Mesendoderm (in vitro differentiated cells): ENCODE measurements at regions not wholly inside any gene's neighbourhood (a gene's known extent, or its start where the extent isn't known, plus 50 kb on each side); places are given as distances from the start of the nearest gene placed in this dataset.
A peak's percentile ranks its signal among the peaks of the same experiment; 100 is the strongest.

Source experiments
- DNase-seq: peaks from one replicate; pipeline ENCODE4 v3.0.0; 2013
- H2AK5ac ChIP-seq: 2 replicates; pipeline ENCODE4 v1.6.1; 2013; ENCODE audit warnings: low read length, inconsistent platforms
- H2BK120ac ChIP-seq: 2 replicates; pipeline ENCODE4 v1.6.1; 2013; ENCODE audit warnings: low read depth, mild to moderate bottlenecking, low read length, moderate library complexity, mixed read lengths
- H2BK15ac ChIP-seq: replicated peaks from 2 replicates; pipeline ENCODE4 v1.6.1; 2013; ENCODE audit warnings: low read depth, mild to moderate bottlenecking, moderate library complexity
- H2BK5ac ChIP-seq: 2 replicates; pipeline ENCODE4 v1.6.1; 2013; ENCODE audit warnings: low read length, inconsistent platforms
- H3K18ac ChIP-seq: 2 replicates; pipeline ENCODE4 v1.6.1; 2013; ENCODE audit warnings: mild to moderate bottlenecking, low read length, mixed read lengths
- H3K23ac ChIP-seq: one replicate; pipeline ENCODE4 v1.6.1; 2013; ENCODE audit warnings: low read length
- H3K27ac ChIP-seq: 2 replicates; pipeline ENCODE4 v1.5.1; 2013; ENCODE audit warnings: low read depth, mild to moderate bottlenecking, inconsistent platforms, low read length, moderate library complexity
- H3K27me3 ChIP-seq: 2 replicates; pipeline ENCODE4 v1.6.1; 2013; ENCODE audit warnings: low read length, control low read depth, mild to moderate bottlenecking, inconsistent platforms; ENCODE audit not compliant: insufficient read depth, poor library complexity
- H3K36me3 ChIP-seq: 2 replicates; pipeline ENCODE4 v1.6.1; 2013; ENCODE audit warnings: low read length, inconsistent platforms; ENCODE audit not compliant: control insufficient read depth, insufficient read depth
- H3K4ac ChIP-seq: one replicate; pipeline ENCODE4 v1.6.1; 2013; ENCODE audit warnings: low read depth, mild to moderate bottlenecking, low read length, moderate library complexity
- H3K4me1 ChIP-seq: 2 replicates; pipeline ENCODE4 v1.6.1; 2013; ENCODE audit warnings: low read depth, low read length, inconsistent platforms; ENCODE audit not compliant: control insufficient read depth
- H3K4me2 ChIP-seq: 2 replicates; pipeline ENCODE4 v1.6.1; 2013; ENCODE audit warnings: low read length
- H3K4me3 ChIP-seq: 2 replicates; pipeline ENCODE4 v1.5.1; 2013; ENCODE audit warnings: mild to moderate bottlenecking, low read length
- H3K56ac ChIP-seq: one replicate; pipeline ENCODE4 v1.6.1; 2013; ENCODE audit warnings: low read length
- H3K79me1 ChIP-seq: 2 replicates; pipeline ENCODE4 v1.6.1; 2013; ENCODE audit warnings: low read length, inconsistent platforms
- H3K79me2 ChIP-seq: 2 replicates; pipeline ENCODE4 v1.6.1; 2013; ENCODE audit warnings: mild to moderate bottlenecking, low read length; ENCODE audit not compliant: control insufficient read depth, insufficient read depth
- H3K9ac ChIP-seq: 2 replicates; pipeline ENCODE4 v1.6.1; 2013; ENCODE audit warnings: low read length, inconsistent platforms
- H4K5ac ChIP-seq: one replicate; pipeline ENCODE4 v1.6.1; 2013; ENCODE audit warnings: low read length
- H4K8ac ChIP-seq: one replicate; pipeline ENCODE4 v1.6.1; 2013; ENCODE audit warnings: low read depth, mild to moderate bottlenecking, control low read depth, low read length, moderate library complexity
- WGBS: extraction: QIAGEN DNeasy Blood & Tissue Kit; methylation state at CpG from one replicate; pipeline ENCODE4 v1.1.7; 2013; ENCODE audit warnings: low lambda C conversion rate, missing lambda C conversion rate; ENCODE audit not compliant: insufficient coverage; ENCODE audit errors: extremely low coverage; 5-methylcytosine and 5-hydroxymethylcytosine counted together

- Histone ChIP-seq H3K4me1 (no peaks in the 10 kb centered on the region), H3K4me3 (no peak overlapping the region), H3K9ac (no peak overlapping the region), H3K36me3 (no peaks in the 10 kb centered on the region), H2BK5ac (no peak overlapping the region), H2BK120ac (no peak overlapping the region), H4K8ac (no peak overlapping the region), H3K18ac (no peak overlapping the region), H3K27me3 (no peaks in the 10 kb centered on the region), H4K5ac (no peak overlapping the region), H3K27ac (no peak overlapping the region), H3K23ac (no peak overlapping the region), H3K56ac (no peak overlapping the region), H2BK15ac (no peak overlapping the region), H2AK5ac (no peak overlapping the region), H3K4ac (no peak overlapping the region), H3K79me2 (no peaks in the 10 kb centered on the region), H3K79me1 (no peaks in the 10 kb centered on the region), H3K4me2 (no peak overlapping the region)
- WGBS: 100% methylated on average over 2 of the region's 3 CpGs
- DNase-seq: no peak
Observed at GRCh38 chr4:30495651-30496310, 224.4 kb upstream of the PCDH7 start.

DNA sequence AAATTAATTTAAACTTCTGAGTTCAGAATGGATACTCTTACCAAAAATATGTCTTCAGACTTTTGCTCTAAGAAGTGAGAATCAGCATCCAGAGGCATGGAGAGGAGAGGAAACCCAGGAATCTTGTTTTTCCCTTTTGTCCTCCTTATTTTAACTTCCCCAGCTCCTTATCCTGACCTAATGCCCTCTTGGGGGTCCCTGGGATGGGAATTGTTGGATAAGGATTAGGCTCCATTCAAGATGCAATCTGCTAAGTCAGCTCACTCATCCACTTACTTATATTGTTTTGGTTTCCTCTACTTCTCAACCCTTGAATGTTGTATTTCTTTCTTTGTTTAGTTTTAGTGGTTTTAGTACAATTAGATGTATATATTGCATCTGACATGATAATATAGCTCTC is 208.4 kb upstream of the PCDH7 start:
- H3K36me3 ChIP-seq: no peaks in the 10 kb centered on the region
- H3K27ac ChIP-seq: no peak overlapping the region
- H3K18ac ChIP-seq: no peak overlapping the region
- H4K5ac ChIP-seq: no peak overlapping the region
- no peak overlapping the region for H2BK15ac ChIP-seq
- H3K4ac ChIP-seq: no peak overlapping the region
- no peaks in the 10 kb centered on the region for H3K4me1 ChIP-seq
- H3K23ac ChIP-seq: no peak overlapping the region
- no peak overlapping the region for H2BK5ac ChIP-seq
- H3K9ac ChIP-seq: no peak overlapping the region
- no peaks in the 10 kb centered on the region for H3K79me2 ChIP-seq
- H3K4me2 ChIP-seq: no peak overlapping the region
- no peak overlapping the region for H4K8ac ChIP-seq
- H3K79me1 ChIP-seq: no peaks in the 10 kb centered on the region
- H3K4me3 ChIP-seq: no peak overlapping the region
- no peaks in the 10 kb centered on the region for H3K27me3 ChIP-seq
- DNase-seq: peak; percentile 69
- H2BK120ac ChIP-seq: no peak overlapping the region
- no peak overlapping the region for H2AK5ac ChIP-seq
- H3K56ac ChIP-seq: no peak overlapping the region

DNA sequence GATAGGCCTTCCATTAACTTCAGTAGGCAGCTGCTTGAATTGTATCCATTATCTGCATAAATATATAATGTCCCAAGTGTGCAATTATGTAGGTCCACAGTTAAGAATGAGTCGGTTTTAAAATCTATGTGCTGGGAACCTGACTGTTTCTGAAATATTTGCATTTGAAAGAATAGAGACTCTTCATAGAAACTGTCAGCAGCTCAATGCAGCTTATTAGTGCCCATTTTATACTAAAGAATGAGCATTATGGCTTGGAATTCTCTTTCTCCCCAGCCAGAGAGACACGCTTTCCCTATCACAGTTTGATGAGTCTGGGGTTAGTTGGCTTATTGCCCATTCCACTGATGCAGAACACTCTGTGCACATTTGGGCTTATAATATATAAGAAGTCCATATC is 202.0 kb upstream of the PCDH7 start:
- Histone ChIP-seq H3K4ac (no peak overlapping the region), H2BK5ac (no peak overlapping the region), H3K4me2 (no peak overlapping the region), H4K5ac (no peak overlapping the region), H3K18ac (no peak overlapping the region), H3K27ac (no peak overlapping the region), H3K56ac (no peak overlapping the region), H3K4me3 (no peak overlapping the region), H3K79me2 (no peaks in the 10 kb centered on the region), H3K79me1 (no peaks in the 10 kb centered on the region), H3K23ac (no peak overlapping the region), H2AK5ac (no peak overlapping the region), H3K36me3 (no peaks in the 10 kb centered on the region), H4K8ac (no peak overlapping the region), H2BK120ac (no peak overlapping the region), H3K27me3 (no peaks in the 10 kb centered on the region), H2BK15ac (no peak overlapping the region), H3K4me1 (no peaks in the 10 kb centered on the region), H3K9ac (no peak overlapping the region)
- no CpG with 5 or more reads among the region's 2 CpGs for WGBS
- DNase-seq: no peak

DNA sequence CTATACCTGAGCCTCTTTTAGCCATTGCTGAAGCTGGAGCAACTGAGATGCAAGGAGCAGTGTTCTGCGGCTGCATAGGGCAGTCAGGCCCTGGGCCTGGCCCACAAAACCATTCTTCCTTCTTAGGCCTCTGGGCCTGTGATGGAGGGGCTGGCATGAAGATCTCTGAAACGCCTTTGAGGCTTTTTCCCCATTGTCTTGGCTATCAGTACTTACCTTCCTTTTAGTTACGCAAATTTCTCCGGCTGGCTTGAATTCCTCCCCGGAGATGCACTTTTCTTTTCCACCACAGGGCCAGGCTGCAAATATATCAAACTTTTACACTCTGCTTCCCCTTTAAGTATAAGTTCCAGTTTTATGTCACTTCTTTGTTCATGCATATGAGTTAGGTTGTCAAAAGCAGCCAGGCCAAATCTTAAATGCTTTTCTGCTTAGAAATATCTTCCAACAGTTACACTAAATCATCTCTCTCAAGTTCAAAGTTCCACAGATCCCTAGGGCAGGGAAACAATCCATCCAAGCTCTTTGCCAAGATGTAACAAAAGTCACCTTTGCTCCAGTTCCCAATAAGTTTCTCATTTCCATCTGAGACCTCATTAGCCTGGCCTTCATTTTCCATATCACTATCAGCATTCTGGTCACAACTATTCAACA is 194.4 kb upstream of the PCDH7 start:
- Histone ChIP-seq H3K79me1 (no peaks in the 10 kb centered on the region), H3K4ac (no peak overlapping the region), H3K4me2 (no peak overlapping the region), H2BK15ac (no peak overlapping the region), H3K27ac (no peak overlapping the region), H4K8ac (no peak overlapping the region), H3K36me3 (no peaks in the 10 kb centered on the region), H3K56ac (no peak overlapping the region), H2BK5ac (no peak overlapping the region), H2BK120ac (no peak overlapping the region), H3K23ac (no peak overlapping the region), H4K5ac (no peak overlapping the region), H2AK5ac (no peak overlapping the region), H3K18ac (no peak overlapping the region), H3K4me3 (no peak overlapping the region), H3K27me3 (no peaks in the 10 kb centered on the region), H3K4me1 (no peaks in the 10 kb centered on the region), H3K79me2 (no peaks in the 10 kb centered on the region), H3K9ac (no peak overlapping the region)
- no peak for DNase-seq
- no CpG with 5 or more reads among the region's 5 CpGs for WGBS

GRCh38 chr4:30535255-30535654 is 184.9 kb upstream of the PCDH7 start:
- no peaks in the 10 kb centered on the region for H3K4me1 ChIP-seq
- no CpG with 5 or more reads among the region's 3 CpGs for WGBS
- H2BK120ac ChIP-seq: no peak overlapping the region
- H3K4ac ChIP-seq: no peak overlapping the region
- H3K4me3 ChIP-seq: no peak overlapping the region
- no peak overlapping the region for H3K4me2 ChIP-seq
- no peak overlapping the region for H2AK5ac ChIP-seq
- no peak overlapping the region for H4K5ac ChIP-seq
- H3K9ac ChIP-seq: no peak overlapping the region
- no peak overlapping the region for H2BK5ac ChIP-seq
- no peaks in the 10 kb centered on the region for H3K79me2 ChIP-seq
- no peak overlapping the region for H3K18ac ChIP-seq
- no peaks in the 10 kb centered on the region for H3K27me3 ChIP-seq
- H3K79me1 ChIP-seq: no peaks in the 10 kb centered on the region
- H3K27ac ChIP-seq: no peak overlapping the region
- H2BK15ac ChIP-seq: no peak overlapping the region
- H3K56ac ChIP-seq: no peak overlapping the region
- H3K23ac ChIP-seq: no peak overlapping the region
- H4K8ac ChIP-seq: no peak overlapping the region
- no peak for DNase-seq
- H3K36me3 ChIP-seq: no peaks in the 10 kb centered on the region

- Histone ChIP-seq H2BK120ac (no peak overlapping the region), H3K36me3 (no peaks in the 10 kb centered on the region), H3K4me1 (no peaks in the 10 kb centered on the region), H3K4me2 (no peak overlapping the region), H3K4ac (no peak overlapping the region), H3K79me1 (no peaks in the 10 kb centered on the region), H3K56ac (no peak overlapping the region), H2BK5ac (no peak overlapping the region), H3K27me3 (no peaks in the 10 kb centered on the region), H4K5ac (no peak overlapping the region), H3K4me3 (no peak overlapping the region), H3K27ac (no peak overlapping the region), H3K23ac (no peak overlapping the region), H2BK15ac (no peak overlapping the region), H2AK5ac (no peak overlapping the region), H3K9ac (no peak overlapping the region), H3K18ac (no peak overlapping the region), H4K8ac (no peak overlapping the region), H3K79me2 (no peaks in the 10 kb centered on the region)
- no peak for DNase-seq
- WGBS: no CpG with 5 or more reads among the region's 2 CpGs
Observed at GRCh38 chr4:30536231-30536630, 183.9 kb upstream of the PCDH7 start.
